CD4-positive, alpha-beta T cell (primary cell): ENCODE measurements at regions not wholly inside any gene's neighbourhood (a gene's known extent, or its start where the extent isn't known, plus 50 kb on each side); places are given as distances from the start of the nearest gene placed in this dataset.

ENCODE experiments used
- ATAC-seq: fragments of 200-7000 bp; cut with Tn5 transposase; one replicate; pipeline ENCODE4 v1.10.0; 2022; ENCODE audit warnings: mild to moderate bottlenecking; ENCODE audit not compliant: poor library complexity
- CTCF ChIA-PET: fragments of 350-600 bp; sonication (Branson Sonifier 250); formaldehyde crosslinking; loops from one replicate; lab custom pipeline; 2021; ENCODE audit warnings: antibody characterized with exemption, inconsistent platforms; lab: Charles Lee
- POLR2A ChIA-PET: fragments of 350-600 bp; sonication (Branson Sonifier 250); formaldehyde crosslinking; loops from one replicate; lab custom pipeline; 2021; ENCODE audit warnings: antibody characterized with exemption, inconsistent platforms; lab: Charles Lee
- DNase-seq, 14 experiments: peaks; one replicate each; pipeline ENCODE4 v3.0.0-alpha.2; 2013 to 2020; ENCODE audit warnings: mixed read lengths in 2 of 14
- H3K27ac ChIP-seq, 2 donors: one replicate each; pipeline versions ENCODE4 v1.5.1 to v1.7.0; 2013; ENCODE audit warnings: low read length in 2 of 2, low read depth in 1 of 2, mild to moderate bottlenecking in 1 of 2
- H3K27me3 ChIP-seq, 2 experiments: 1 replicate in 1 of 2; 2 replicates in 1 of 2; pipeline versions ENCODE4 v1.6.1 to v1.7.0; 2013; ENCODE audit warnings: low read length in 2 of 2, control low read depth in 1 of 2, mild to moderate bottlenecking in 1 of 2, moderate library complexity in 1 of 2; ENCODE audit not compliant: insufficient read depth in 2 of 2, control insufficient read depth in 1 of 2
- H3K36me3 ChIP-seq: one replicate; pipeline ENCODE4 v1.6.1; 2013; ENCODE audit warnings: low read length, control low read depth; ENCODE audit not compliant: insufficient read depth
- H3K4me1 ChIP-seq: one replicate; pipeline ENCODE4 v1.6.1; 2013; ENCODE audit warnings: low read length, control low read depth; ENCODE audit not compliant: insufficient read depth
- H3K4me3 ChIP-seq: one replicate; pipeline ENCODE4 v1.5.1; 2013; ENCODE audit warnings: mild to moderate bottlenecking, low read length, moderate library complexity
- H3K9me3 ChIP-seq, 2 experiments: 1 replicate in 1 of 2; 2 replicates in 1 of 2; pipeline versions ENCODE4 v1.6.1 to v1.7.0; 2013; ENCODE audit warnings: low read length in 2 of 2, mild to moderate bottlenecking in 2 of 2, control low read depth in 1 of 2, moderate library complexity in 1 of 2; ENCODE audit not compliant: control insufficient read depth in 1 of 2, insufficient read depth in 1 of 2
- H3K27ac Mint-ChIP-seq: one replicate; pipeline ENCODE4 v1.8.0; 2020; ENCODE audit warnings: mixed read lengths
- H3K27me3 Mint-ChIP-seq: one replicate; pipeline ENCODE4 v1.8.0; 2021; ENCODE audit warnings: mixed read lengths
- H3K36me3 Mint-ChIP-seq: one replicate; pipeline ENCODE4 v1.8.0; 2021; ENCODE audit warnings: low read depth, mixed read lengths
- H3K4me1 Mint-ChIP-seq: one replicate; pipeline ENCODE4 v1.8.0; 2021; ENCODE audit warnings: low read depth, mixed read lengths
- H3K4me3 Mint-ChIP-seq: one replicate; pipeline ENCODE4 v1.8.0; 2020; ENCODE audit warnings: mild to moderate bottlenecking, mixed read lengths
- H3K9me3 Mint-ChIP-seq: one replicate; pipeline ENCODE4 v1.8.0; 2020; ENCODE audit warnings: mixed read lengths
- intact Hi-C, 2 experiments: fragments of 100-400 bp; cut with DNase I in 1 of 2; cut with micrococcal nuclease in 1 of 2; formaldehyde crosslinking; loops; one replicate each; pipeline versions ENCODE4 v1.15.1 to v1.9.0; 2023 to 2025; cut with DNase I, micrococcal nuclease
- TF ChIP-seq, protein P1 (sequence below): fragments of 200-600 bp; IDR thresholded peaks from one replicate; pipeline ENCODE4 v1.8.0; 2022; ENCODE audit warnings: antibody characterized with exemption, mild to moderate bottlenecking

DNA sequence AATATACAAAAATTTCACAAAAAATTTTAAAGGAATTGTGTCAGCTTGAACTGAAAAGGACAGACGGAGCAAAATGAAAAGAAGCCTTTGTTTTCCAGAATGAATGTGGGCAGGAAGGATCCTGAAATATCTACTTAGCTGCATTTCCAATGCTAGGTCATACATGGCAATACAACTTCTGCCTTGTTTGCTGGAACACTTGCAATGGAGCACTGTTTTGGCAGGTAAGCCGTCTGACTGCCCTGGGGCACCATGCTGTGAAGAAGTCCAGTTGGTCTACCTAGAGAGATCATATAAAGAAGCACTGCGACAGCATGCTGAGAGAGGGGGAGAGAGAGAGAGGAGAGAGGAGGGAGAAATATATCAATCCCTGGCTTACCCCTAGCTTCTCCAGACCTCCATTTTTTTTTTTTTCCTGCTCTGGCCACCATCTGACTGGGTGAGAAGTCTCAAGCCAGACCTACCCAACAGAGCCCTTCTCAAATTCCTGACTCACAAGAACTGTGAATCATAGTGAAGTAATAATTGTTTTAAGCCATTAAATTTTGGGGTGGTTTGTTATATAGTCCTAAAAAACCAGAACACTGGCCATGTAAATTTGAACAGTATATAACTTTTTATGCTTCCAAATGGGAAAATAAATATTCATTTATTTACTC is 97.1 kb upstream of the PRICKLE1 start:
- CTCF ChIA-PET: no interaction called here

DNA sequence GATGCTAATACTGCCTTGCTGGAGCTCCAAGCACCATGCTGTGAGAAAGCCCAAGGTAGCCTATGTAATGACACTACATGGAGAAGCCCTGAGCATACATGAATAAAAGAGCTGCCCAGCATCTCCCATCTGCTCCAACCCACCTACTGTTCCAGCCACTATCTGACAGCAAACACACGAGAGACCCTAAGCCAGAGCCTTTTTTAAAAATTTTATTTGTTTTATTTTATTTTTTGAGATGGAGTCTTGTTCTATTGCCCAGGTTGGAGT is 95.2 kb upstream of the PRICKLE1 start:
- intact Hi-C loops: no loop called here
- Histone ChIP-seq H3K4me1 (no peaks in the 10 kb centered on the region), H3K9me3 (no peaks in the 10 kb centered on the region), H3K36me3 (no peaks in the 10 kb centered on the region), H3K27ac (no peak overlapping the region), H3K4me3 (no peak overlapping the region), H3K27me3 (no peaks in the 10 kb centered on the region)
- Mint-ChIP-seq H3K27ac (no peak overlapping the region), H3K9me3 (peaks cover 2% of the 10 kb centered on the region), H3K4me1 (no peaks in the 10 kb centered on the region), H3K27me3 (peaks cover 6% of the 10 kb centered on the region), H3K36me3 (no peaks in the 10 kb centered on the region), H3K4me3 (no peak overlapping the region)
- ATAC-seq: no peak
- ChIA-PET POLR2A (no interaction called here), CTCF (no interaction called here)
- TF ChIP-seq, protein P1, sequence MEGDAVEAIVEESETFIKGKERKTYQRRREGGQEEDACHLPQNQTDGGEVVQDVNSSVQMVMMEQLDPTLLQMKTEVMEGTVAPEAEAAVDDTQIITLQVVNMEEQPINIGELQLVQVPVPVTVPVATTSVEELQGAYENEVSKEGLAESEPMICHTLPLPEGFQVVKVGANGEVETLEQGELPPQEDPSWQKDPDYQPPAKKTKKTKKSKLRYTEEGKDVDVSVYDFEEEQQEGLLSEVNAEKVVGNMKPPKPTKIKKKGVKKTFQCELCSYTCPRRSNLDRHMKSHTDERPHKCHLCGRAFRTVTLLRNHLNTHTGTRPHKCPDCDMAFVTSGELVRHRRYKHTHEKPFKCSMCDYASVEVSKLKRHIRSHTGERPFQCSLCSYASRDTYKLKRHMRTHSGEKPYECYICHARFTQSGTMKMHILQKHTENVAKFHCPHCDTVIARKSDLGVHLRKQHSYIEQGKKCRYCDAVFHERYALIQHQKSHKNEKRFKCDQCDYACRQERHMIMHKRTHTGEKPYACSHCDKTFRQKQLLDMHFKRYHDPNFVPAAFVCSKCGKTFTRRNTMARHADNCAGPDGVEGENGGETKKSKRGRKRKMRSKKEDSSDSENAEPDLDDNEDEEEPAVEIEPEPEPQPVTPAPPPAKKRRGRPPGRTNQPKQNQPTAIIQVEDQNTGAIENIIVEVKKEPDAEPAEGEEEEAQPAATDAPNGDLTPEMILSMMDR: no peak
- DNase-seq: no peak

More for the DNA sequence above, 97.1 kb upstream of the PRICKLE1 start:
- DNase-seq: no peak
- no peaks in the 10 kb centered on the region for H3K4me1 ChIP-seq
- H3K27me3 Mint-ChIP-seq: peaks cover 6% of the 10 kb centered on the region
- intact Hi-C loops: no loop called here
- no peaks in the 10 kb centered on the region for H3K36me3 ChIP-seq
- TF ChIP-seq, protein P1: no peak
- H3K4me1 Mint-ChIP-seq: no peaks in the 10 kb centered on the region
- no peaks in the 10 kb centered on the region for H3K27me3 ChIP-seq
- POLR2A ChIA-PET: no interaction called here
- no peak overlapping the region for H3K4me3 ChIP-seq
- H3K27ac ChIP-seq: no peak overlapping the region
- peaks cover 8% of the 10 kb centered on the region for H3K9me3 Mint-ChIP-seq
- H3K4me3 Mint-ChIP-seq: no peak overlapping the region
- H3K9me3 ChIP-seq: no peaks in the 10 kb centered on the region
- no peaks in the 10 kb centered on the region for H3K36me3 Mint-ChIP-seq
- no peak overlapping the region for H3K27ac Mint-ChIP-seq
- no peak for ATAC-seq

DNA sequence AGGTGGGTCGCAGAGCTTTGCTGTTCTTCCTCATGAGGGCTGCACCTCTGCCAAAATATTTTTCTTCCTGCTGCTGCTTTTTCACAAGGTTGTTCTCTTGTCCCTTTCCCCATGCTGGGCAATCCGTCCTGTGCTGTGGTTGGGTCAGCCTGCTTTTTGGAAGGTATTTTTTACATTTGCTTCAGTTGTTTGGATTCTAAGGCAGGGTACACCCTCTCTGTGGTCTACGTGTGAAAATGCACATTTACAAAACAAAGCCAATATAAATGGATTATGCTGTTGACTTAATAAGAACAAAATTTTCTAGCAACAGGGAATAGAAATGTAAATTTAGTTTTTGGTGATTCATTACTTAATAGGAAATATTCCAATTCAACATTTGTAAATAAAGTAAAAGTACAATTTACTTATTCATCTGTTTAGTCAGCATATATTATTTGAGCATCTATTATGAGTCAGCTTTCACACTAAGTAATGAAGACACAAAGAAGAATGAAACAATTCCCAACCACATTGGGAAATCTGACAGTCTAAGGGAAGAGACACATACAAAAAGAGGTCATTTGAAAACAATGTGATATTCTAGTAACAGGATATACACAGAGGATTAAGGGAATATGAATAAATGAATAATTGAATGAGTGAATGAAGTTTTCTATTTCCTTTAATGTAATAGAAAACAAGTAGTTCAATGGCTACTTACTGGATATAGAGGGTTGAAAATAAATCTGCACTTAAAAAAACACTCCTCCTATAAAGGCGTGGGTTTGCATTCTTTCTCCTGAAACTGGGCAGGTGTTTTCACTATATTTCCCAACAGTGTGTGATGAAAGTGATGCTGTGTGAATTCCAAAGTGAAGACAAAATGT is 94.6 kb upstream of the PRICKLE1 start:
- Mint-ChIP-seq H3K36me3 (no peaks in the 10 kb centered on the region), H3K9me3 (peaks cover 2% of the 10 kb centered on the region), H3K4me1 (no peaks in the 10 kb centered on the region), H3K4me3 (no peak overlapping the region), H3K27ac (no peak overlapping the region), H3K27me3 (peaks cover 6% of the 10 kb centered on the region)
- ChIA-PET CTCF (no interaction called here), POLR2A (no interaction called here)
- ATAC-seq (no peak), DNase-seq (no peak)
- Histone ChIP-seq H3K4me3 (no peak overlapping the region), H3K36me3 (no peaks in the 10 kb centered on the region), H3K4me1 (no peaks in the 10 kb centered on the region), H3K27ac (no peak overlapping the region), H3K27me3 (no peaks in the 10 kb centered on the region), H3K9me3 (no peaks in the 10 kb centered on the region)
- TF ChIP-seq, protein P1: no peak
- intact Hi-C loops: no loop called here
